Right lung (tissue), 2 donors: ENCODE measurements at regions not wholly inside any gene's neighbourhood (a gene's known extent, or its start where the extent isn't known, plus 50 kb on each side); places are given as distances from the start of the nearest gene placed in this dataset.
"Not testable (repeated sequence)": the region's sequence is repeated elsewhere in the genome, so short reads cannot be mapped to it uniquely, and the experiment has no call there.

Source experiments
- DNase-seq, 2 donors: peaks; one replicate each; pipeline ENCODE4 v3.0.0-alpha.2; 2013

DNA sequence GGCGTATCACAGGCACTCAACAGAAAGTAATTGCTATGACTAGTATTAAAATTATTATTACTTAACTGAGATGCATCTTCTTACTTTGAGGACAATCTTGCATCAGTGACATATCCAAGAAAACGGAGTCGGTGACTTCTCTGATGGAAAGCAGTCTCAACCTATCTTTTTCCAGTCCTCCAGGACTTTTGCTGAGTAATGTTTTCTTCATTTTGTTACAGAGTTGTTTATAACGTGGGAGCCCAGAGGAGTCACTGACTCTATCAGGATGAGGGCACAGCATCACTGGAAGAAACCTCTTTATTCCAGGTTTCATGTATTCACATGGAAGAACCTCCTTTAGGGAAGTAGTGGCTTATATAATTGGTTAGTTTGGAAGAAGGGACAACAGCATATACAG, 51.5 kb upstream of the MELK start:
- DNase-seq = no peak

- no peak for DNase-seq
These were observed 55.6 kb upstream of the MELK start for GRCh38 chr9:36517131-36517530.

DNA sequence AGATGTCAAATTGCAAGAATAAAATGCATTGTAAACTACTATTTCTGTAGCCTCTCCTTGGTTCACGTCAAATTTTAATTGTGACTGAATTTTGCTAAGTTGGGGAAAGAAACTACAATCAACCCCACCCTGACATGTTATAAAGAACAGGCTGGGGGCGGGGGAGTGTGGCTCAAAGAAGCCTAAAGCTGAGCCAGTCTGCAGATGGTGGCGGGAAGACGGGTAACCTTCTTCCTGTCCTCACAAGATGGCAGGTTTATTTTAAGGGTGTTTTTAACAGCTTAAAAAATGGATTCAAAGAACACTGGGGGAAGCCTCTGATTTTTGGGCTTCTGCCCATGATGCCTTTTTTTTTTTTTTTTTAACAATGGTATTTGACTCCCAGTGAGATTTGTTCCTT, 68.5 kb upstream of the MELK start:
- no peak for DNase-seq

- no peak for DNase-seq
These were observed 69.3 kb upstream of the MELK start for GRCh38 chr9:36503172-36504088.

DNA sequence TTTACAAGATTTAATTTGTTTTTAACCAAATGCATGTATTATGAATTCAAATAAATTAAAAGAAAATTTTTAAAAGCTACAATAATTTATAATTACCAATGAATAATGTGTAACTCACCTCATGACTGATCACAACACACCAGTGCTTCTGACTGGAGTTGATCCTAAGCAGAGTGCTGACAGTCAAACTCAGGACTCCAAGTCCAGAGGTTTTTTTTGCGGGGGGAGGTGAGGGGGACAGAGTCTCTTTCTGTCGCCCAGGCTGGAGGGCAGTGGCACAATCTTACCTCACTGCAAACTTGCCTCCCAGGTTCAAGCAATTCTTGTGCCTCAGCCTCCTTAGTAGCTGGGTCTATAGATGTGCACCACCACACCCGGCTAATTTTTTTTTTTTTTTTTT, 71.0 kb upstream of the MELK start:
- DNase-seq = no peak

DNA sequence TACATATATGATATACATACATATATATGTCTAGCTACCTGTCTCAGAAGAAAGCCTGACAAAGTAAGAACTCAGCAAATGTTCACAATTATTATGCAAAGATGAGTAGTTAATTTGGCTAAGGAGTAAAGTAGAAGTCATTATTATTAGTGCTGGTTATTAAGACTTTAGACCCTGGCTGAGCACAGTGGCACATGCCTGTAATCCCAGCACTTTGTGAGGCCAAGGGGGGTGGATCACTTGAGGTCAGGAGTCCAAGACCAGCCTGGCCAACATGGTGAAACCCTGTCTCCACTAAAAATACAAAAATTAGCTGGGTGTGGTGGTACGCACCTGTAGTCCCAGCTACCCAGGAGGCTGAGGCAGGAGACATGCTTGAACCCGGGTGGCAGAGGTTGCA, 71.8 kb upstream of the MELK start:
- DNase-seq = not testable (repeated sequence)

- DNase-seq = no peak
These were observed 73.4 kb upstream of the MELK start for GRCh38 chr9:36499174-36499890.

- not testable (repeated sequence) for DNase-seq
These were observed 79.1 kb upstream of the MELK start for GRCh38 chr9:36493564-36493963.

- DNase-seq = no peak
These were observed 79.8 kb upstream of the MELK start for GRCh38 chr9:36492865-36493264.

DNA sequence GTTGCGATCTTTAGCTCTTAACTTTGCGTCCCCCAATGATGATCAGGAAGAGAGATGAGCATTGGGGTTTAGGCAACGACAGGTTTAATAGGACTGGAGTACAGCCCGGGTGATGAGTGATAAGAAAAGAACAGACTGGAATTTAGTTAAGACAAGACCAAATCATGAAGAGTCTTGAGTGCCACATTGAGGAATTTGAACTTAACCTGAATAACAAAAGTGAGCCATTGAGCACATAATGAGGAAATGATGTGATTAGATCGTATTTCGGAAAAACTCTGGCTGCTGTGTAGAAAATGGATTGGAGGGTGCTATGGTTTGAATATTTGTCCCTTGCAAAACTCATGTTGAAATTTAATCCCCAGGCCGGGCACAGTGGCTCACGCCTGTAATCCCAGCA, 83.2 kb upstream of the MELK start:
- DNase-seq = no peak

DNA sequence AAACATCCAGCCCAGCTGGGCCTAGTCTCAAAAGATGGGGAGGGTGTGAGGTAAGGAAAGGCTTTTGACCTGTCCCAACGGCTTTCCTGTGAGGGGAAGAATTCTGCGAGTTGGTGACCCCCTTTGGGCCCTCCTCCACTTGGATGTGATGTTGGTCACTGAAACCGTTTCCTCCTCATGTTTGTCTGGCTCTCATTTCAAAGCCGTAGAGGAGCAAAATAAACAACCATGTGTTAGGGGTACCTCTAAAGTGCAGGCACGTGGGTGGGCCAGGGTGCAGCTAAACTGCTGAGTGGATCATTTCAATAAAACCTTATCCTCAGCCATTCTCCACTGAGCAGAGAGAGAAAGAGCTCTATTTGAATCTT, 84.3 kb upstream of the MELK start:
- DNase-seq = no peak

- DNase-seq = peak; percentile 92 to 94
These were observed 85.0 kb upstream of the MELK start for GRCh38 chr9:36487482-36488388.

- DNase-seq = peak; percentile 19 to 20
These were observed 85.7 kb upstream of the MELK start for GRCh38 chr9:36486933-36487481.

DNA sequence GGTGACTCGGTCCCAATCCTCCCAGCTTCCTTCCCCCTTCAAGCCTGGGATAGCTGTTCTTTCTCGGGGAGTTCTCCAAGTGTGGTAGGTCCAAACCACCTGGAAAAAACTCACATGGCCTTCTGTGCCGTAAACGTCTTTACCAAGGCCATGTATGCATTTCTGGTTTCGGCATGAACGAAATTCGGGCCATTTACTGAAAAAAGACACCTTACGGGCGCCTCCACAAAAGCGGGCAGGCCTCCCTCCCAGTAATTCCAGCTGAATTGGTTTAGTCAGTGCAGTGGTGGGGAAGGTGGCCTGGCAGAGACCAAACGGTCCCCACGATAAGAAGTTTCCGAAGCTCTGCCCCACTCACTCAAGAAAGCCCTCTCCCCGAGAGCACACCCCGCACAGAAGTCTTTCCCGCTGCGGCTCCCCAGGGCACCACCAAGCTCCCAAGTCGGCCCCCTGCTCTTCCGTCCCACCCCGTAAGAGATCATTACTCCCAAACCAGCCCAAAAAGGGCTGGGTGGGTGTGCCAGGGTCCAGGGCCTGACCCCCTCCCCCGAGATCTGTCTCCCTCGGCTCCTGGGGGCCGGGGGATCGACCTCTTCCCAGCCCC, 86.3 kb upstream of the MELK start:
- peak in 1 of 2 donors; percentile 21 for DNase-seq

- no peak for DNase-seq
These were observed 85.7 kb upstream of the RNF38 start for GRCh38 chr9:36485647-36486328.

DNA sequence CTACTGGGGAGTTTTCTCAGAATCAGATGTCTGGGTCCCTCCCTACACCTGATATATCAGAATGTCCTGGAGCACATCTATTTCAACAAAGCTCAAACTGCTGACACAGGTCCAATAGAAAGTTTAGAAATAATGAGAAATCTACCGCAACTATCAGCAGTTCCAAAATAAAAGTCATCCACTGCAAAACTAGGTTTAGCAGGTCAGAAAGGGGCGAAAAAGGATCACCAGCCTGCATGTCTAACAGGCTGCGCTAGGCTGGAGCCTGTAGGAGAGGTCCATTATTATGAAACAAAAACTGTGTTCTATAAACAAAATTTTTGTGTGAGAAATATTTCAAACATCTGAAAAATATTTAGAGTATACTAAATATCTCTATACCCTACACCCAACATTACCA, 84.1 kb upstream of the RNF38 start:
- no peak for DNase-seq

- DNase-seq = no peak
These were observed 79.0 kb upstream of the RNF38 start for GRCh38 chr9:36479101-36479500.

- DNase-seq = no peak
These were observed 71.3 kb upstream of the RNF38 start for GRCh38 chr9:36471359-36471758.

DNA sequence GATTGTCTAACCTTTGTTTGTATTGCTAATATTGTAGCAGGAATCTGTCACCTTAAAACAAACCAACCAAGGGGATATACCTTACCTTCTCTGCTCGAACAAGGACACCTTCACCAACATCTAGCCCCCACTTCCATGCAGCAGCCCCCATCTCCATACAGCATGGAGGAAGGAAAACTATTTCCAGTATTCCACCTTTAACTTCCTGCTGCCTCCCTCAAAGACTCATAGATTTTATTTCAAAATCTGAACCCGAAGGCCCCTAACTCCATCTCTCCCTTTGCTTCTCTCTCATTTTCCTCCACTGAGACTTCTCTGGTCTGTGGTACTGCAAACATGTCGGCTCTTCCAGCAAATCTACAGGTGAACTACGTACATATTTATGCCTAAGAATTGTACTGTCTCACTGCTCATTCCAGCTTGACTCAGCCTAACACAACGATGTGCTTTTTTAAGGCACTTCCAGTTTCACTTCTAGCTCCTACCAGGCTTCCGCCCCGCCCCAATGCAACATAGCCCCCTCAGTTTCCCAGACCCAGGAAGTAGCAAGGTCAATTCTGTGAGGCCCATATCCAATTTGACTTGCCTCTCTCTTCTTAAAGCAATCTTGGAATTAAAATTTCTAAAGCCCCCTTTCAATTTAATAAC, 70.7 kb upstream of the RNF38 start:
- DNase-seq = peak; percentile 29 to 32

GRCh38 chr9:36463467-36463866, 63.4 kb upstream of the RNF38 start:
- no peak for DNase-seq
